B cell (primary cell): ENCODE measurements at regions not wholly inside any gene's neighbourhood (a gene's known extent, or its start where the extent isn't known, plus 50 kb on each side); places are given as distances from the start of the nearest gene placed in this dataset.

ENCODE experiments used
- ATAC-seq: fragments of 200-7000 bp; cut with Tn5 transposase; one replicate; pipeline ENCODE4 v1.10.0; 2021; ENCODE audit warnings: low read depth, mild to moderate bottlenecking, moderate number of reproducible peaks, moderate library complexity
- CTCF ChIA-PET: fragments of 350-600 bp; sonication (Branson Sonifier 250); formaldehyde crosslinking; loops from one replicate; lab custom pipeline; 2021; ENCODE audit warnings: antibody characterized with exemption, inconsistent platforms; lab: Charles Lee
- POLR2A ChIA-PET: fragments of 350-600 bp; sonication (Branson Sonifier 250); formaldehyde crosslinking; loops from one replicate; lab custom pipeline; 2021; ENCODE audit warnings: antibody characterized with exemption; lab: Charles Lee
- DNase-seq: peaks from one replicate; pipeline ENCODE4 v3.0.0; 2013
- H2AFZ ChIP-seq: 2 replicates; pipeline ENCODE4 v1.6.1; 2012; ENCODE audit warnings: mild to moderate bottlenecking, low read depth, low read length; ENCODE audit not compliant: insufficient read depth, poor library complexity, severe bottlenecking
- H3K27ac ChIP-seq, 2 donors: 1 replicate in 1 of 2; 2 replicates in 1 of 2; pipeline ENCODE4 v1.5.1; 2012 to 2013; ENCODE audit warnings: low read length in 2 of 2, mild to moderate bottlenecking in 2 of 2, moderate library complexity in 1 of 2
- H3K27me3 ChIP-seq, 4 experiments: fragments of 200-600 bp in 1 of 4; sonication (generic) in 1 of 4; replicated peaks in 1 of 4; 1 replicate in 2 of 4; 2 replicates in 2 of 4; pipeline versions ENCODE4 v1.6.1 to v1.7.0; 2013 to 2016; ENCODE audit warnings: low read length in 3 of 4, mild to moderate bottlenecking in 2 of 4, mixed read lengths in 1 of 4, moderate library complexity in 1 of 4; ENCODE audit not compliant: insufficient read depth in 4 of 4, control insufficient read depth in 3 of 4; ENCODE audit errors: control extremely low read depth in 1 of 4
- H3K36me3 ChIP-seq, 2 experiments: replicated peaks in 1 of 2; 1 replicate in 1 of 2; 2 replicates in 1 of 2; pipeline versions ENCODE4 v1.6.1 to v1.7.1; 2013; ENCODE audit warnings: low read length in 1 of 2; ENCODE audit not compliant: insufficient read depth in 2 of 2, control insufficient read depth in 1 of 2; ENCODE audit errors: control extremely low read depth in 1 of 2, extremely low read depth in 1 of 2
- H3K4me1 ChIP-seq, 2 donors: fragments of 200-600 bp in 1 of 2; sonication (generic) in 1 of 2; 1 replicate in 1 of 2; 2 replicates in 1 of 2; pipeline versions ENCODE4 v1.5.1 to v1.6.1; 2013 to 2017; ENCODE audit warnings: low read length in 2 of 2; ENCODE audit not compliant: control insufficient read depth in 2 of 2, insufficient read depth in 2 of 2
- H3K4me2 ChIP-seq: replicated peaks from 2 replicates; pipeline ENCODE3; 2012; ENCODE audit warnings: mild to moderate bottlenecking, low read depth, low read length; ENCODE audit not compliant: poor library complexity, severe bottlenecking
- H3K4me3 ChIP-seq, 5 experiments: fragments of 200-600 bp in 1 of 5; sonication (generic) in 1 of 5; 1 replicate in 3 of 5; 2 replicates in 2 of 5; pipeline versions ENCODE4 v1.5.1 to v1.7.0; 2011 to 2016; ENCODE audit warnings: low read length in 4 of 5, mild to moderate bottlenecking in 4 of 5, low read depth in 2 of 5, control low read depth in 1 of 5, moderate library complexity in 1 of 5; ENCODE audit not compliant: insufficient read depth in 1 of 5; ENCODE audit errors: control extremely low read depth in 1 of 5, extremely low read depth in 1 of 5
- H3K79me2 ChIP-seq: fragments of 200-600 bp; sonication (generic); one replicate; pipeline ENCODE4 v1.6.0; 2016; ENCODE audit warnings: low read length; ENCODE audit not compliant: control insufficient read depth, insufficient read depth
- H3K9ac ChIP-seq: fragments of 200-600 bp; sonication (generic); 2 replicates; pipeline ENCODE4 v1.6.1; 2017; ENCODE audit warnings: mild to moderate bottlenecking, low read length, moderate library complexity
- H3K9me3 ChIP-seq, 3 donors: one replicate each; pipeline versions ENCODE4 v1.6.1 to v1.7.1; 2013; ENCODE audit warnings: low read length in 2 of 3; ENCODE audit not compliant: control insufficient read depth in 2 of 3, insufficient read depth in 1 of 3; ENCODE audit errors: control extremely low read depth in 1 of 3
- H4K20me1 ChIP-seq: 2 replicates; pipeline ENCODE4 v1.6.0; 2012; ENCODE audit warnings: mild to moderate bottlenecking, low read length; ENCODE audit not compliant: insufficient read depth, control insufficient read depth, poor library complexity, severe bottlenecking
- H3K27ac Mint-ChIP-seq: one replicate; pipeline ENCODE4 v1.8.0; 2021; ENCODE audit warnings: mixed read lengths
- H3K27me3 Mint-ChIP-seq: one replicate; pipeline ENCODE4 v1.8.0; 2021; ENCODE audit warnings: mixed read lengths
- H3K4me1 Mint-ChIP-seq: one replicate; pipeline ENCODE4 v1.8.0; 2021; ENCODE audit warnings: mixed read lengths
- H3K4me3 Mint-ChIP-seq: one replicate; pipeline ENCODE4 v1.8.0; 2021; ENCODE audit warnings: mixed read lengths
- H3K9me3 Mint-ChIP-seq: one replicate; pipeline ENCODE4 v1.8.0; 2022; ENCODE audit warnings: mixed read lengths; ENCODE audit not compliant: insufficient read depth
- CTCF ChIP-seq: fragments of 200-600 bp; IDR thresholded peaks from one replicate; pipeline ENCODE4 v1.8.0; 2022; ENCODE audit warnings: antibody characterized with exemption, mild to moderate bottlenecking
- EZH2 ChIP-seq: IDR thresholded peaks from 2 replicates; pipeline ENCODE4 v1.6.1; 2012; ENCODE audit warnings: borderline replicate concordance, low read depth, mild to moderate bottlenecking, moderate library complexity, low read length; ENCODE audit not compliant: insufficient read depth, poor library complexity, severe bottlenecking
- WGBS: methylation state at CpG from one replicate; pipeline ENCODE4 v1.1.5; 2013; ENCODE audit warnings: missing lambda C conversion rate; ENCODE audit not compliant: insufficient coverage; 5-methylcytosine and 5-hydroxymethylcytosine counted together
- intact Hi-C: fragments of 100-400 bp; cut with micrococcal nuclease; formaldehyde crosslinking; loops from one replicate; pipeline ENCODE4 v1.10.0; 2022

GRCh38 chr14:76694106-76694505, 67.2 kb upstream of the VASH1 start:
- H3K9ac ChIP-seq = no peak overlapping the region

GRCh38 chr14:76695263-76695920, 65.9 kb upstream of the VASH1 start:
- H3K27ac ChIP-seq = no peak overlapping the region
- intact Hi-C loops = no loop called here
- H3K4me1 ChIP-seq = no peaks in the 10 kb centered on the region
- no peak overlapping the region for H3K4me3 Mint-ChIP-seq
- H3K4me3 ChIP-seq = no peak overlapping the region
- CTCF ChIA-PET = no interaction called here
- no peaks in the 10 kb centered on the region for H3K36me3 ChIP-seq
- POLR2A ChIA-PET = no interaction called here
- DNase-seq = no peak
- H3K9me3 ChIP-seq = no peaks in the 10 kb centered on the region
- TF ChIP-seq EZH2 = no peak
- TF ChIP-seq CTCF = no peak
- H3K27ac Mint-ChIP-seq = no peak overlapping the region
- peaks cover 12% of the 10 kb centered on the region for H3K27me3 Mint-ChIP-seq
- H3K9me3 Mint-ChIP-seq = no peaks in the 10 kb centered on the region
- H3K4me1 Mint-ChIP-seq = no peaks in the 10 kb centered on the region
- WGBS = 92% methylated on average over 8 of the region's 10 CpGs
- no peak overlapping the region for H2AFZ ChIP-seq
- ATAC-seq = no peak
- no peaks in the 10 kb centered on the region for H3K79me2 ChIP-seq
- no peaks in the 10 kb centered on the region for H4K20me1 ChIP-seq
- no peak overlapping the region for H3K4me2 ChIP-seq
- H3K9ac ChIP-seq = no peak overlapping the region
- peaks cover 0 to 3% (median 0%) of the 10 kb centered on the region in 4 experiments for H3K27me3 ChIP-seq

More at GRCh38 chr14:76694106-76694505, 67.2 kb upstream of the VASH1 start:
- WGBS = 66% methylated on average over 4 of the region's 10 CpGs
- TF ChIP-seq EZH2 = no peak
- TF ChIP-seq CTCF = no peak
- POLR2A ChIA-PET = no interaction called here
- no peaks in the 10 kb centered on the region for H3K4me1 Mint-ChIP-seq
- Histone ChIP-seq H2AFZ (no peak overlapping the region), H3K79me2 (no peaks in the 10 kb centered on the region), H3K27me3 (peaks cover 0 to 9% (median under 1%) of the 10 kb centered on the region in 4 experiments), H3K27ac (no peak overlapping the region), H3K4me1 (no peaks in the 10 kb centered on the region), H3K4me2 (no peak overlapping the region), H4K20me1 (no peaks in the 10 kb centered on the region), H3K36me3 (no peaks in the 10 kb centered on the region), H3K9me3 (no peaks in the 10 kb centered on the region), H3K4me3 (no peak overlapping the region)
- DNase-seq (no peak), ATAC-seq (no peak)
- intact Hi-C loops = no loop called here
- no peaks in the 10 kb centered on the region for H3K9me3 Mint-ChIP-seq
- CTCF ChIA-PET = no interaction called here
- peaks cover 14% of the 10 kb centered on the region for H3K27me3 Mint-ChIP-seq
- H3K4me3 Mint-ChIP-seq = no peak overlapping the region
- H3K27ac Mint-ChIP-seq = no peak overlapping the region
